KOPT-K1 (cell line): ENCODE measurements at regions not wholly inside any gene's neighbourhood (a gene's known extent, or its start where the extent isn't known, plus 50 kb on each side); places are given as distances from the start of the nearest gene placed in this dataset.
A peak's percentile ranks its signal among the peaks of the same experiment; 100 is the strongest.

ENCODE experiments used
- H3K27ac ChIP-seq: fragments of 200-600 bp; sonication (generic); 2 replicates; pipeline ENCODE4 v1.5.1; 2016; ENCODE audit warnings: antibody characterized with exemption, mild to moderate bottlenecking, low read depth, low read length; ENCODE audit not compliant: poor library complexity, severe bottlenecking
- H3K36me3 ChIP-seq: fragments of 200-600 bp; sonication (generic); 2 replicates; pipeline ENCODE4 v1.5.1; 2017; ENCODE audit warnings: antibody characterized with exemption, mild to moderate bottlenecking, low read length, moderate library complexity; ENCODE audit not compliant: insufficient read depth
- H3K9me3 ChIP-seq: fragments of 200-600 bp; sonication (generic); 2 replicates; pipeline ENCODE4 v1.5.1; 2017; ENCODE audit warnings: antibody characterized with exemption, low read length, mild to moderate bottlenecking; ENCODE audit not compliant: insufficient read depth, poor library complexity, severe bottlenecking

DNA sequence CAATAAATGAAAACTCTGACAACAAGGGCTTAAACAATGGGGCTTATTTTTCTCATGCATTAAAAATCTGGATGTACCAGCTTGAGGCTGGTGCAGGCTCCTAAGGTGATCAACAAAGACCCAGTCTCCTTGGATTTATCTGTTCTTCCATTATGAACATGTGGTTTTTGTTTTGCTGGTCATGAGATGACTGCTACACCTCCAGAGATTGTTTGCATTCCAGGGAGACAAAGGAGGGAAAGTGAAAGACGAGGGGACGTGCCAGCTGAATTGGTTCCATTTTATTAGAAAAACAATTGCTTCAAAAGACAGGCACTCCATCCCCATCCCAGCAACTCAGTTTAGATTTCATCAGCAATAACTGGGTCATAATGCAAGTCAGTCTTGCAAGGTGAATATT is 90.9 kb upstream of the KCNK1 start:
- no peaks in the 10 kb centered on the region for H3K36me3 ChIP-seq
- H3K9me3 ChIP-seq = peaks cover 7% of the 10 kb centered on the region
- no peak overlapping the region for H3K27ac ChIP-seq

DNA sequence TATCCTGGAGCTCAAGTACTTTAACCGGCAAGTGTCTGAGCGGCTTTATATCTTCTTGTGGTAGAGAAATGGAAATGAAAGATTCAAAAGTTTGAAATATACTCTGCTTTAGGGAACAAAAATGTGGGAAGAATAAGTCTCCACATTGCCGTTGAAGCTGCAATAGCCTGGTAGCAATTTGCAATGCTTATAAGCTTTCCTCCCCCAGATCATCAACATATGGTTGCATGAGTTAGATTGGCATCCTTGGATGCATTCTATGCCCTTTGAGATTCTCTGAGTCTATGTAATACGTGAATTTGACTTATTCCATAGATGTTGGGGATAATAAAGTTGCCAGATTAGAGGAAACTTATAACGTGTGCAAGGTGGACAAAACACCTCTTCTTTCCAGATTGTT is 86.1 kb upstream of the KCNK1 start:
- Histone ChIP-seq H3K27ac (no peak overlapping the region), H3K9me3 (peaks cover 24% of the 10 kb centered on the region), H3K36me3 (no peaks in the 10 kb centered on the region)

DNA sequence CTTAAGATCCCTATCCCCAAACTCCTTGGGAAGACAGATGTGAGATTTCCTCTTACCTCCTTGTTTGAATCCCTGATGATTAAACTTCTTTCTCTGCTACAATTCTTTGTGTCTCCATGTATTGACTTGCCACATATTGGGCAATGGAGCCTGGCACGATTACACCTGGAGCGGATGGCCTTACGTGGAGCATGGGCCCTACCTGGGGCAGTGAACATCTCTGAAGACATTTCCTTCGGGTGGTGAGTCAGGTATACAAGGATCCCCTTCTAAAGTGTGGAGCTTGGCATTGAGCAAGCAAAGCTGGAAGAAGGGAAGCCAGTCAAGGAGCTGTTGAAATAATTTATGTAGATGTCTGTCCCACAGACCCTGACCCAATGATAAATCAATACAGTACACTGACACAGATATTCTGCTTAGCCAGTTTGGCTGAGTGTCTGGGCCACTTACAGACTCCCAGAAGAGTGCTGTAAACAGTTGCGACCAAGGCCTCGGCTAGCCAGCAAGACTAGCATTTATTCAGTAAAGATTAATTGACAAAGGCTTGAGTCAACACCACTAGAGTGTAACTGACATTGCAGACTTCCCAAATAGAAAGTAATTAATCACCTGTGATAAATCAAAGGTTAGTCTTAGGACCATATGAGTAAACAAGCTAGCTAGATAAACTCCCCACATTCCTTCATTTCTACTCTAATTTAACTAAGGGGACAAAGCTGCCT is 83.1 kb upstream of the KCNK1 start:
- H3K36me3 ChIP-seq = no peaks in the 10 kb centered on the region
- peaks cover 24% of the 10 kb centered on the region for H3K9me3 ChIP-seq
- no peak overlapping the region for H3K27ac ChIP-seq

DNA sequence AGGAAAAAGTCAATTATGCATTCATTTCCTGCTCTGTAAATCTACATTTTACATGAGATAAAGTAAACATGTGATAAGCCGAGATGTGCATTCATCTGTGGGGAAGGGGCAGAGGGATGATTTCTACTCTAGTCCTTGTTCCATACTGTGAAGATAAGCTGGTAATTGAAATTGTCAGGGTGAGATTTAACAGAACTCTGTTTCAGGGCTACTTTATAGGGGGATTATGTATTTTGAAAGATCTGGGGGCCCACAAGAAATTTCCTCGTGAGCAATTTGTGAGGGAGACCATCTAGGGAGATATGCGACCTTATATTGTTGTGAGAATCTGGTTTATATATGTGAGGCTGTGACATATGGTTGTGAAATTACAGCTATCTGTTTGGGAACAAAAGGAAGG is 73.1 kb upstream of the KCNK1 start:
- Histone ChIP-seq H3K9me3 (no peaks in the 10 kb centered on the region), H3K27ac (no peak overlapping the region), H3K36me3 (no peaks in the 10 kb centered on the region)

DNA sequence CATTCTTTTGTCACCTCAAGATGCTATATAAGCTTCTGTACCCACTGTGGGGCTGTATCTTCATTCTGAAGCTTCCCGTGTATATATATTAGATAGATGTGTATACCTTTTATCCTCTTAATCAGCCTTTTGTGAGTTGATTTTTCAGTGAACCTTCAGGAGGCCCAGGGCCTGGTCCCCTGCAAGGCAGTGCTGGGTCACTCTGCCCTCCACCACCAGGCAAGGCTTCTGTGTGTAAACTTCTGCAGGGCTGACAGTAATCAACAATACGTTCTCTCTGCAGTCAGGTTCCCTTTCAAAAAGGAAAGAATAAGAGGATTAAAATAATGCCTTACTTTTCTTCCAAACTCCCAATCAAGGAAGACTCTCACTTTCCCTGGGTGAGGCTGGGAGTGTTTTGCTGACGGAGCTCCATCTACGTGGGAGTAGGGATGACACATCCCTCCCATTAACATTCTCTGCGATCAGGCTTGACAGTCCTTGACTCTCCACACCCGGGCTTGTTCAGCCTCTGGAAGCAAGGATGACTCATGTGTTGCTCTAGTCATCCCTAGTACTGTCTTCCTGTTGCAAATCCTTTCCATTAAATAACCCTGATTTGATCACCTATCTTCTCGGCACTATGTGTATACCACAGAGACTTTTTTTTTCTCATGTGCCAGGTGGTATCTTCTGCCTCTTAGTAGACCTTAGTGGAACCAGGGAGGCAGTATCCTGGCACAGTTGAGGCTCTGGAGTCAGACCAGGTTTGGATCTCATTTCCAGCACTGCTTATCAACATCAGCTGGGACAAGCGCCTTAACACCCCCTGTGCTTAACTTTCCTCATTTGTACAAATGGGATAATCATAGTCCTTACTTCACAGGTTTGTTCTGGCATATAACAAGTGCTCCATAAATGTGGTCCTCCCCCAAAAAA is 70.3 kb upstream of the KCNK1 start:
- Histone ChIP-seq H3K27ac (peak overlapping the region; percentile 52), H3K9me3 (no peaks in the 10 kb centered on the region), H3K36me3 (no peaks in the 10 kb centered on the region)

DNA sequence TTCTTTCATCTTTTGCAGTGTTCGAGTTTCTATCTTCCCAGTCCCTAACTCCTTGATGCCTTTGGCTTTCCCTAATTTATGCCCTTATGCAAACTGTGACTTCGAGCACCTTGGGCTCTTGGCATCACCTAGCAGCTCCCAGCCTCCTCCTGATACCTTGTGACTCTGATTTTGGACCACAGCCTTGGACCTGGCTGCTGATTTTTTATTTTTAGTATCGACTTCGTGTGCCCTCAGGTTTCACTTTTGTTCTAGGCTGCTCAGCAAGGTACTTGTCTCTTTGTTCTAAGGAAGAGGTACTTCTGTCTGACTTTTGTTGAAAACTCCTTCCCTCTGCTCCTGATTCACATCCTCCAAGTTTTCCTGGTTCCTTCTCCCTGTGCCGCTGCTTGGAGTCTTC is 69.6 kb upstream of the KCNK1 start:
- no peaks in the 10 kb centered on the region for H3K9me3 ChIP-seq
- H3K27ac ChIP-seq = peak overlapping the region; percentile 52
- no peaks in the 10 kb centered on the region for H3K36me3 ChIP-seq

DNA sequence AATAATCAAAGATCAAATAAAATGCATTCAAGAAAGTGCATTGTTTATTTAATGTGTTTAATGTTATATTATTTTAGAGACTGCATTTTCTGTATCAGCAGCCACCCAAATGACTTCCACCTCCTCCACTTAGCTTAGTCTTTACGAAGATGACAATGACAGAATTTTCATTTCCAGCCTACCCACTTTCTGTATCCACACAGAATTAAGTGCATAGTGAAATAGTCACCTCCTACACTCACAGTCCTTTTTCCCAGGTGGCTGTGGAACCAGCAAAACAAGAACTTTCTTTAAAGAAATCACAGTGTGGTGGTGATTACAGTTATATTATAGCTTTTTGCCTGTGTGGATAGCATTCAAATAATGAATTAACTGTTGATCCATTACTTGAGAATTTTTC is 66.2 kb upstream of the KCNK1 start:
- no peaks in the 10 kb centered on the region for H3K36me3 ChIP-seq
- no peaks in the 10 kb centered on the region for H3K9me3 ChIP-seq
- H3K27ac ChIP-seq = no peak overlapping the region

DNA sequence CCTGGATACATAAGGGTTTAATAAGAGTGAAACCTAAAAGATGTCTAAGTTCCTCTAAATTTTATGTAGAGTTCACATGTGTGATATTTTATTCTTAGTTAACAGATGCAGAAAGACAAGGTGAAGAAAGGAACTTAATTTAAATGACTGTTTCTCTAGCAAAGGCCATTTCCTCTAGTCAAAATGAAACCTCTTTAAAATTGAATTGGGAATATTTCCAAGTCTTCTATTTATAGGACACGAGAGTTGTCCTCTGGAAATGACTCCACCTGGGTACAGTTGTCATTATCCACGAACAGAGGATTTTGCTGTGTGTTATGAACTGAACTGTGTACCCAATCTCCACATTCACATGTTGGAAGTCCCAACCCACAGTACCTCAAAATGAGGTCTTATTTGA is 64.5 kb upstream of the KCNK1 start:
- Histone ChIP-seq H3K36me3 (no peaks in the 10 kb centered on the region), H3K9me3 (no peaks in the 10 kb centered on the region), H3K27ac (no peak overlapping the region)

DNA sequence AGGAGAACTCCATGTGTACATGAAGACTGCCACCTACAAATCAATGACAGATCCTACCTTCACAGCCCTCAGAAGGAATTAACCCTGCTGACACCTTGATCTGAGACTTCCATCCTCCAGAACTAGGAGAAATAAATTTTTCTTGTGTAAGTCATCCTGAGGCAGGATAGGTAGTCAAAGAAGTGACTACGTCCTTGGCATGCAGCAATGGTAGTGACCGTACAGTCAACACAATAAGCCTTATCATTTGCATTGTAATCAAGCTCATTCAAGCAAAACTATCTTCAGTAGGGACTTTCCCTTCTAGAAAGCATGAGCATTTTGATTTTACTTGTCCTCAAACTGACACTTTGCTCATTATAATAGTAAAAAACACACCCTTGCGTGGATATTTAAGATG is 64.0 kb upstream of the KCNK1 start:
- Histone ChIP-seq H3K27ac (no peak overlapping the region), H3K36me3 (no peaks in the 10 kb centered on the region), H3K9me3 (no peaks in the 10 kb centered on the region)

DNA sequence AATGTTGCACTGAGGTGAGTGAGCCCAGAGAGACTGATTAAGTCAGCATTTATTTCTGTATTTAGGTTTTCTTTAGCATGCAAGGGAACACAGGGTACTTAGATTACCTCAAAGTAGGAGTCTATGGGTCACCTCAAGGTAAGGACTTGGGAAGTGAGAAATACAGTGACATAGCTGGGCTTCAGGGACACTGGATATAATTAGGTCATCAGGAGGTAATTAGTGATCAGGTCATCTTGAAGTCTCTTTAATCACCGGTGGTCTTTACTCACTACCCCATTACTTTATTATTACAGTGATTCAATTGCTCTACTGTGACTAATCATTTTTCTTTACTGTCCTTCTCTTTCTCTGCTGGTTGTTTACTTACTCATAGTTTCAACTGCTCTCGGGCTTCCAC is 59.9 kb upstream of the KCNK1 start:
- no peak overlapping the region for H3K27ac ChIP-seq
- no peaks in the 10 kb centered on the region for H3K36me3 ChIP-seq
- H3K9me3 ChIP-seq = no peaks in the 10 kb centered on the region

DNA sequence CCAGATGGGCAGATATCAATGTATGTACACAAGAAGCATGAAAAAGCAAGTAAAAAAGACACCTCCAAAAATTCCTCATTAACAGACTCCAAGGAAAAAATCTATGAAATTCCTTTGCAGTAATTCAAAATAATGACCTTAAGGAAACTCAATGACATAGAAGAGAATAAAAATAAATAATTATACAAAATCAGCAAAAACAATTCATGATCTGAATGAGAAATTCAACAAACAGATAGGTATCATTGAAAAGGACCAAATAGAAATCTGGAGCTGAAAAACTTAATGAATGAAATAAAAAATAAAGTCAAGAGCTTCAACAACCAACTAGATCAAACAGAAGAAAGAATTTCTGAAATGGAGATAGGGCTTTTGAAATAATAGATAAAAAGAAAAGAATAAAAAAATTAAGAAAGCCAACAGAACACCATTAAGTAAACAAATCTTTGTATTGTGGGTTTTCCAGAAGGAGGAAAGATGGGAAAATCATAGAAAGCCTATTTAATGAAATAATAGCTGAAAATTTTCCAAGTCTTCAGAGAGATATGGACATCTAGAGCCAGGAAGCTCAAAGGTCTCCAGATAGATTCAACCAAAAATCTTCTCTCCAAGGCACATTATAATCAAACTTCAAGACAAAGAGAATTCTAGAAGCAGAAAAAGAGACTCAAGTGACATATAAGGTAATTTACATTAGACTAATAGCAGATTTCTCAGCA is 52.0 kb upstream of the KCNK1 start:
- Histone ChIP-seq H3K27ac (no peak overlapping the region), H3K36me3 (no peaks in the 10 kb centered on the region), H3K9me3 (peaks cover 30% of the 10 kb centered on the region)
